NB4 (cell line): ENCODE measurements at regions not wholly inside any gene's neighbourhood (a gene's known extent, or its start where the extent isn't known, plus 50 kb on each side); places are given as distances from the start of the nearest gene placed in this dataset.

Experiments
- MYC ChIP-seq: IDR thresholded peaks from 2 replicates; pipeline ENCODE4 v1.6.1; 2011; ENCODE audit warnings: low read depth, low read length
- POLR2A ChIP-seq: IDR thresholded peaks from 2 replicates; pipeline ENCODE4 v1.6.1; 2011; ENCODE audit warnings: mild to moderate bottlenecking; ENCODE audit not compliant: insufficient read length; ENCODE audit errors: extremely low read depth
- TF ChIP-seq, protein P1 (sequence below): IDR thresholded peaks from one replicate; pipeline ENCODE4 v1.5.1; 2012; ENCODE audit warnings: low read depth, low read length
- TF ChIP-seq, protein P2 (sequence below): IDR thresholded peaks from 2 replicates; pipeline ENCODE4 v1.6.1; 2011; ENCODE audit warnings: low read depth, low read length

DNA sequence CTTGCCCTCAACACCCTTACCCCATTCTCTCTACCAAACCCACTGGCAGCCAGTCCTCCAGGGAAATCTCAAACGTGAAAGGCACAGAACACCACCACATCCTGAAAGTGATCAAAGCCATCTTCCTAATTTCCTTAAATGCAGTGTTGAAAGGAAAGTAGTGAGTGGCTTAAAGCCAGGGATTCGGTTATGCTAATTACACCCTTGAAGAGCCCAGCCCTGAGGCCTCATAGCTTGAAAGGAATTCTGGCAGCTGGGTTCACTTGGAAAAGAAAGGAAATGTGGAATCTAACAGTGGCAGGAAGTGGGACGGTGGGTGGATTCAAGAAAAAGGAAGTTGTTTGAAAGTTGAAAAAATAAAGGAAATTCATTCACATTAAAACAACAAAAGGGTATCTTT is 73.0 kb upstream of the FICD start:
- TF ChIP-seq, protein P1, sequence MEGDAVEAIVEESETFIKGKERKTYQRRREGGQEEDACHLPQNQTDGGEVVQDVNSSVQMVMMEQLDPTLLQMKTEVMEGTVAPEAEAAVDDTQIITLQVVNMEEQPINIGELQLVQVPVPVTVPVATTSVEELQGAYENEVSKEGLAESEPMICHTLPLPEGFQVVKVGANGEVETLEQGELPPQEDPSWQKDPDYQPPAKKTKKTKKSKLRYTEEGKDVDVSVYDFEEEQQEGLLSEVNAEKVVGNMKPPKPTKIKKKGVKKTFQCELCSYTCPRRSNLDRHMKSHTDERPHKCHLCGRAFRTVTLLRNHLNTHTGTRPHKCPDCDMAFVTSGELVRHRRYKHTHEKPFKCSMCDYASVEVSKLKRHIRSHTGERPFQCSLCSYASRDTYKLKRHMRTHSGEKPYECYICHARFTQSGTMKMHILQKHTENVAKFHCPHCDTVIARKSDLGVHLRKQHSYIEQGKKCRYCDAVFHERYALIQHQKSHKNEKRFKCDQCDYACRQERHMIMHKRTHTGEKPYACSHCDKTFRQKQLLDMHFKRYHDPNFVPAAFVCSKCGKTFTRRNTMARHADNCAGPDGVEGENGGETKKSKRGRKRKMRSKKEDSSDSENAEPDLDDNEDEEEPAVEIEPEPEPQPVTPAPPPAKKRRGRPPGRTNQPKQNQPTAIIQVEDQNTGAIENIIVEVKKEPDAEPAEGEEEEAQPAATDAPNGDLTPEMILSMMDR = no peak
- no peak for TF ChIP-seq POLR2A
- TF ChIP-seq, protein P2, sequence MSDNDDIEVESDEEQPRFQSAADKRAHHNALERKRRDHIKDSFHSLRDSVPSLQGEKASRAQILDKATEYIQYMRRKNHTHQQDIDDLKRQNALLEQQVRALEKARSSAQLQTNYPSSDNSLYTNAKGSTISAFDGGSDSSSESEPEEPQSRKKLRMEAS = no peak
- no peak for TF ChIP-seq MYC
